ENCODE measurements at regions not wholly inside any gene's neighbourhood (a gene's known extent, or its start where the extent isn't known, plus 50 kb on each side); places are given as distances from the start of the nearest gene placed in this dataset.

DNA sequence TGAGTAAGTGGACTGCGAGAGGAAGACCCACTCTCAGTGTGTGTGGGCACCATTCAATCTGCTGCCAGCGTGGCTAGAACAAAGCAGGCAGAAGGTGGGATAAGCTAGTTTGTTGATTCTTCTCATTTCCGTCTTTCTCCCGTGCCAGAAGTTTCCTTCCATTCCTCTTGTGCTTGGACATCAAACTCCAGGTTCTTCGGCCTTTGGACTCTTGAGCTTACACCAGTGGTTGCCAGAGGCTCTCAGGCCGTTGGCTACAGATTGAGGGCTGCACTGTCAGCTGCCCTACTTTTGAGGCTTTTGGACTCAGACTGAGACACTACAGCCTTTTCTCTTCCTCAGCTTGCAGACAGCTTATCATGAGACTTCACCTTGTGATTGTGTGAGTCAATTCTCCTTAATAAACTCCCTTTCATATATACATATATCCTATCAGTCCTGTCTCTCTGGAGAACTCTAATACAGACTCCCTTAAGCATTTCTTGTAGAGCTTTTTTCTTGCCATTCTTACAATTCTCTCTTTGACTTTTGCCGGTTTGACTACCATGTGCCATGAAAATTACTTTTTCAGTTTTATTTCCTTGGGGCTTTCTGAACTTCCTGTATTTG, 494.9 kb downstream of the PRR16 start:
- Histone ChIP-seq H3K9ac (ENCODE audit: low read length) (no peak overlapping the region), H3K9me3 (ENCODE audit: control insufficient read depth, low read length) (no peaks in the 10 kb centered on the region), H3K4me1 (ENCODE audit: control insufficient read depth, insufficient read depth, low read length) (no peaks in the 10 kb centered on the region), H3K4me3 (ENCODE audit: low read length) (no peak overlapping the region), H3K27me3 (replicated peaks; ENCODE audit: control insufficient read depth, insufficient read depth, low read length) (no peaks in the 10 kb centered on the region), H3K36me3 (ENCODE audit: control insufficient read depth, insufficient read depth, low read length, severe bottlenecking) (no peaks in the 10 kb centered on the region)
- DNase-seq (ENCODE audit: low read depth), result no peak

DNA sequence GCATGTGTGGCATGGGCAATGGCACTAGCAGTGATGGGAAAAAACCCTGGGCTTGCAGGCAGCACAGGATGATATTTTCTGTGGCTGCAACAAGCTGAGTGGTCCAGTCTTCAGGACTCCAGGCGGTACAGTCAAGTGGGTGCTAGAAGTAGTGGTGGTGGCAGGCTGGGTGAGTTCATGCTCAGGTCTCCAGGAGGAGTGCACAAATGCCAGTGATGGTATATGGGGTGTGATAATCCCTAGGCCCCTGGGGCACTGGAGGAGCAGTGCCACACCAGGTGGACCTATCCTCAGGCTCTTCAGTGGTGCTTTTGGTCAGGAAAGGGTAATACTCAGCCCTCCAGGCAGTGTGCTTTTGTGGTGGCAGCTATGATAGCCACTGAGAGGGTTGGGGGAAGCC, 496.4 kb downstream of the PRR16 start:
- no peaks in the 10 kb centered on the region for H3K9me3 ChIP-seq (ENCODE audit: control insufficient read depth, low read length)
- no peak overlapping the region for H3K4me3 ChIP-seq (ENCODE audit: low read length)
- no peak for DNase-seq (ENCODE audit: low read depth)
- no peaks in the 10 kb centered on the region for H3K27me3 ChIP-seq (replicated peaks; ENCODE audit: control insufficient read depth, insufficient read depth, low read length)
- H3K36me3 ChIP-seq (ENCODE audit: control insufficient read depth, insufficient read depth, low read length, severe bottlenecking), result no peaks in the 10 kb centered on the region
- H3K4me1 ChIP-seq (ENCODE audit: control insufficient read depth, insufficient read depth, low read length), result no peaks in the 10 kb centered on the region
- no peak overlapping the region for H3K9ac ChIP-seq (ENCODE audit: low read length)

DNA sequence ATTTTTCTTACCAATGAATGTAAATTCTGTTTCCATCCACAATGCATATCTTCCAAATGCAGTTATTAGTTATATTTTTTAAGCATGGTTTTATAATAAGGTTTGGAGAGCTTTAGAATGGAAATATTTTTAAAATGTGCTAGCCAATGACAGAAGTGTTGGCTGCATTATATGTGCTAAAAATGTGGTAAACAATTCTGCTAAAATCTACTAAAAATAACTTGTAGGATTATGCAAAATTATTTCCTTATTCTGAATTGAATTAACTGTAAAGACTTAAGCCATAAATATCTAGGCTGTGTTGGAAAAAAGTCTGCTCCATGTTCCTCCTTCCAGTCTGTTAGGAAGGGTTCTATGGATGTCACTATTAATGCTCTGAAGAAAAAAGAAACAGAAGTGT, 503.3 kb downstream of the PRR16 start:
- no peak for DNase-seq (ENCODE audit: low read depth)
- Histone ChIP-seq H3K9ac (ENCODE audit: low read length) (no peak overlapping the region), H3K36me3 (ENCODE audit: control insufficient read depth, insufficient read depth, low read length, severe bottlenecking) (no peaks in the 10 kb centered on the region), H3K27me3 (replicated peaks; ENCODE audit: control insufficient read depth, insufficient read depth, low read length) (no peaks in the 10 kb centered on the region), H3K4me1 (ENCODE audit: control insufficient read depth, insufficient read depth, low read length) (no peaks in the 10 kb centered on the region), H3K4me3 (ENCODE audit: low read length) (no peak overlapping the region), H3K9me3 (ENCODE audit: control insufficient read depth, low read length) (no peaks in the 10 kb centered on the region)

DNA sequence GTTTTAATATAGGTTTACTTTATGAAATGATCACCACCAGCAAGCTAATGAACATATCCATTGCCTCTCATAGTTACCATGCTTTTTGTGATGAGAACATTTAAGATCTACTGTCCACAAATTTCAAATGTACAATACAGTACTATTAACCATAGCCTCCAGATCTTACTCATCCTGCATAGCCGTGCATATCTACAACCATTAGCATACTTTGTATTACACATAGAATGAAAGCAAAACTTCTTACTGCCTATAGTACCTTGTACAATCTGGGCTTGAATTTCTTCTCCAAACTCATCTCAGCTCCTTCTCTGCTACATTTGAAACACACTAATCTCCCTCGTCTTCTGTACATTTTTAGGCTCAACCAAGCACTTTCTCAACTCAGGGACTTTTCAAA, 510.6 kb downstream of the PRR16 start:
- no peaks in the 10 kb centered on the region for H3K36me3 ChIP-seq (ENCODE audit: control insufficient read depth, insufficient read depth, low read length, severe bottlenecking)
- no peaks in the 10 kb centered on the region for H3K27me3 ChIP-seq (replicated peaks; ENCODE audit: control insufficient read depth, insufficient read depth, low read length)
- no peak for DNase-seq (ENCODE audit: low read depth)
- no peaks in the 10 kb centered on the region for H3K9me3 ChIP-seq (ENCODE audit: control insufficient read depth, low read length)
- H3K4me3 ChIP-seq (ENCODE audit: low read length), result no peak overlapping the region
- H3K9ac ChIP-seq (ENCODE audit: low read length), result no peak overlapping the region
- no peaks in the 10 kb centered on the region for H3K4me1 ChIP-seq (ENCODE audit: control insufficient read depth, insufficient read depth, low read length)

DNA sequence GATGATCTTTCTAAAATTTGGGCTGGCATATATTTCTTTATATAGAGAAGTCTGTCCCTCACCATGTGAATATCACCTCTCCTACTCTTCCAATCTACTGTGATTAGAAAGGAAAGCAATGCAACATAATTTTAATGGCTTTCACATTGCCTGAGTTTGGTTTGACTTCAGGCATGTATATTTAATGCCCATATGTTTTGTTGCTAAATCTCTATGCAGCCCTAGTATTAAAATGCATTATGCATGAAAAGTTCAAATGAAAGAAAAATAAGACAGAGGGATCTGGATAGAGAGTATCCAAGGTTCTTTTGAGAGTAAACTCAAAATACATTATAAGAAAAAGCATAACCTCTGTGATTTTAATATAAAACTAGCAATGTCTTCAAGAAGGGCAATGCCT, 518.3 kb downstream of the PRR16 start:
- no peak for DNase-seq (ENCODE audit: low read depth)
- H3K4me1 ChIP-seq (ENCODE audit: control insufficient read depth, insufficient read depth, low read length), result no peaks in the 10 kb centered on the region
- no peaks in the 10 kb centered on the region for H3K9me3 ChIP-seq (ENCODE audit: control insufficient read depth, low read length)
- no peak overlapping the region for H3K9ac ChIP-seq (ENCODE audit: low read length)
- H3K36me3 ChIP-seq (ENCODE audit: control insufficient read depth, insufficient read depth, low read length, severe bottlenecking), result no peaks in the 10 kb centered on the region
- no peak overlapping the region for H3K4me3 ChIP-seq (ENCODE audit: low read length)
- no peaks in the 10 kb centered on the region for H3K27me3 ChIP-seq (replicated peaks; ENCODE audit: control insufficient read depth, insufficient read depth, low read length)

DNA sequence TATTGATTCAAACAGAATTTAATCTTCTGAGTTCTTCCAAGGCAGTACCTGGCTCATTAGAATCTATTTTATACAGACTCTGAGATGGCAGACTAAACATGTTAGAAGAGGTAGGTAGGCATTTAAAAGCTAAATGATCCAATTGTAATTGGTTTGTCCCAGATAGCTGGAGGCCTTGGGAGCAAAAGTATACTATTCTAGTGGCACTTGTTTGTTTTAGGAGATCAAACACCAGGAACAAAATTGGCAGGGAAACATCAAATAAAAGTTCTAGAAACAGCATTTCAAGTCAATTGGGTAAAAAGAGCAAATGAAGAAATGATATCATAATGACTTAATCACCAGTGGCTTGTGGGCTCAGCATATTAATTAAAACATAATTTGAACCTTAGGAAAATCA, 521.4 kb downstream of the PRR16 start:
- H3K9me3 ChIP-seq (ENCODE audit: control insufficient read depth, low read length), result no peaks in the 10 kb centered on the region
- no peaks in the 10 kb centered on the region for H3K36me3 ChIP-seq (ENCODE audit: control insufficient read depth, insufficient read depth, low read length, severe bottlenecking)
- no peak overlapping the region for H3K4me3 ChIP-seq (ENCODE audit: low read length)
- DNase-seq (ENCODE audit: low read depth), result no peak
- H3K9ac ChIP-seq (ENCODE audit: low read length), result no peak overlapping the region
- H3K4me1 ChIP-seq (ENCODE audit: control insufficient read depth, insufficient read depth, low read length), result no peaks in the 10 kb centered on the region
- H3K27me3 ChIP-seq (replicated peaks; ENCODE audit: control insufficient read depth, insufficient read depth, low read length), result no peaks in the 10 kb centered on the region

DNA sequence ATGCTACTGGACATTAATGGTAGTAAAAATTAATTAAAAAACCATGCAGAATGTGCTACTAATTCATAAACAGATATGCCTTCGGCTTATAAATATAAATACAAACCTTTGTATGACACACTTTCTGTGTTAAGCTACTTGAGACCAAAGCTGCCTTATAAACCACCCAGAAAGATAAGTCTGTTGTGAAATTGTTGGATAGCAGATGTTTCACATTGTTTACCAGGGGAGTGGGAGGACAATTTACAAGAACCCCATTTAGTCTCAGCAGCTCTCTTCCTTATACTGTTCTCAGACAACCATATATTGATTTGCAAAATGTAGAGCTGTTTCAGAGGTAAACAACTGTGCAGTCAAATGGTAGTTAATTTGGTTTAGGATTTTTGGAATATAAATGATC, 524.4 kb downstream of the PRR16 start:
- Histone ChIP-seq H3K9ac (ENCODE audit: low read length) (no peak overlapping the region), H3K27me3 (replicated peaks; ENCODE audit: control insufficient read depth, insufficient read depth, low read length) (no peaks in the 10 kb centered on the region), H3K36me3 (ENCODE audit: control insufficient read depth, insufficient read depth, low read length, severe bottlenecking) (no peaks in the 10 kb centered on the region), H3K9me3 (ENCODE audit: control insufficient read depth, low read length) (no peaks in the 10 kb centered on the region), H3K4me1 (ENCODE audit: control insufficient read depth, insufficient read depth, low read length) (no peaks in the 10 kb centered on the region), H3K4me3 (ENCODE audit: low read length) (no peak overlapping the region)
- DNase-seq (ENCODE audit: low read depth), result peak; percentile 18

DNA sequence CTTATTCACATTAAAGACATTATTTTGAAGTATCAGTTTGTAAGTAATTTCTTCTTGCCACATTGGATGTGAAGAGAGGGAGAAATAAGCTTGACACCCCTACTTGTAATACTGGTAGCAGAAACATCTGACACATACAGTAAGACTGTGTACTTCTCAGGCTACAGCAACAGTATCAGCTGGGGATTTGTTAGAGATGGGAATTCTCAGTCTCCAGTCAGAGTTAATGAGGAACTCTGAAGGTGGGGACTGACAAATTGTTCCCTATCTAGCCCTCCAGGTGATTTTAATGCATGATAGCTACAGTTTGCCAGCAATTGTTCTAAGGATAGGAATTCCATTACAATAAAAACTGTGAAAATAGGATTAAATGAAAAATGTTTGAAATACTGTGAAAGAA, 524.8 kb downstream of the PRR16 start:
- DNase-seq (ENCODE audit: low read depth), result no peak
- H3K27me3 ChIP-seq (replicated peaks; ENCODE audit: control insufficient read depth, insufficient read depth, low read length), result no peaks in the 10 kb centered on the region
- H3K36me3 ChIP-seq (ENCODE audit: control insufficient read depth, insufficient read depth, low read length, severe bottlenecking), result no peaks in the 10 kb centered on the region

DNA sequence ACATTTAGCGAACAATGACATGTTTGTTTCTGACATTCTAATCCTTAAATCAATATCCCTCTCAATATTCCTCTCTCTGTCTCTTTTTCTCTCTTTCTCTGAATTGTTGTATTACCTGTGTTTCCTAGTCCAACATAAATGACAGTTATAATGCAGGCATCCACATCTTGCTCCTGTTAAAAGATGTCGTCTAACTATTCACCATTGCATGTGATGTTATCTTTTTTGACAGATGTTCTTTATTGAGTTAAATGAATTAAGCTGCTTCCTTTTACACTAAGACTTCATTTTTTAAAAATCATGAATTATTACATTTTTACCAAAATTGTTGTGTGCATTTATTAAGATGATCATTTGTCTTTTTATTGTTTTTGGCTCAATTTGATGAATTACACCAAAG, 527.5 kb downstream of the PRR16 start:
- Histone ChIP-seq H3K9ac (ENCODE audit: low read length) (no peak overlapping the region), H3K27me3 (replicated peaks; ENCODE audit: control insufficient read depth, insufficient read depth, low read length) (no peaks in the 10 kb centered on the region), H3K4me1 (ENCODE audit: control insufficient read depth, insufficient read depth, low read length) (no peaks in the 10 kb centered on the region), H3K4me3 (ENCODE audit: low read length) (no peak overlapping the region), H3K9me3 (ENCODE audit: control insufficient read depth, low read length) (no peaks in the 10 kb centered on the region), H3K36me3 (ENCODE audit: control insufficient read depth, insufficient read depth, low read length, severe bottlenecking) (no peaks in the 10 kb centered on the region)
- no peak for DNase-seq (ENCODE audit: low read depth)

More for the DNA sequence above, 524.8 kb downstream of the PRR16 start:
- no peaks in the 10 kb centered on the region for H3K9me3 ChIP-seq (ENCODE audit: control insufficient read depth, low read length)
- H3K9ac ChIP-seq (ENCODE audit: low read length), result no peak overlapping the region
- no peak overlapping the region for H3K4me3 ChIP-seq (ENCODE audit: low read length)
- no peaks in the 10 kb centered on the region for H3K4me1 ChIP-seq (ENCODE audit: control insufficient read depth, insufficient read depth, low read length)

DNA sequence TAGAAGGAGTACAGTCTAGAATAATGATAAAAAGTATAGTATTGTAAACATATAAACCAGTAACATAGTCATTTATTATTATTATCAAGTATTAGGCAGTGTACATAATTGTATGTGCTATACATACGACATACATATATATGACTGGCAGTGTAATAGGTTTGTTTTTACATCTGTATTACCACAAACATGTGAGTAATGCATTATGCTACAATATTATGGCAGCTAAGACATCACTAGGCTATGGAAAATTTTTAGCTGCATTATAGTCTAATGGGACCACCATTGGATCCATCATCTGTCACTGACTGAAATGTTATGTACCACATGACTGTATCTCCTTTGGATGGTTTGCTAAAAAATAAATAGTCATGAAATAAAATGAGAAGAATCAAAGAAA, 530.0 kb downstream of the PRR16 start:
- no peaks in the 10 kb centered on the region for H3K27me3 ChIP-seq (replicated peaks; ENCODE audit: control insufficient read depth, insufficient read depth, low read length)
- H3K9me3 ChIP-seq (ENCODE audit: control insufficient read depth, low read length), result no peaks in the 10 kb centered on the region
- no peak overlapping the region for H3K9ac ChIP-seq (ENCODE audit: low read length)
- no peak for DNase-seq (ENCODE audit: low read depth)
- no peaks in the 10 kb centered on the region for H3K4me1 ChIP-seq (ENCODE audit: control insufficient read depth, insufficient read depth, low read length)
- H3K36me3 ChIP-seq (ENCODE audit: control insufficient read depth, insufficient read depth, low read length, severe bottlenecking), result no peaks in the 10 kb centered on the region
- H3K4me3 ChIP-seq (ENCODE audit: low read length), result no peak overlapping the region

DNA sequence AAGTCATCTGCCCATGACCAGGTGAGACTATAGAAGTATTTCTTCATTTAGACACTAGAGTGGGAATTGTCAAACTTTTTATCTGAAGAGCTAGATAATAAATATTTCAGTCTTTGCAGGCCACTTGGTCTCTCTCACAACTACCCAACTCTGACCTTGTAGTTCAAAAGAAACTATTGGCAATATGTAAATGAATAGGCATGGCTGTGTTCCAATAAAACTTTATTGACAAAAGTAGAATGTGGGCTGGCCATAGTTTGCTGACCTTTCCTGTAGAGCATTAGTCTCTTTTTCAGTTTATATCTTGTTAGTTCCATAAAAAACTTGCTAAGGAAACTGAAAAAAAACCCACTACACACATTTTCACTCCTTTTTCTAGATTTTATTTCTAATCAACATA, 535.5 kb downstream of the PRR16 start:
- Histone ChIP-seq H3K36me3 (ENCODE audit: control insufficient read depth, insufficient read depth, low read length, severe bottlenecking) (no peaks in the 10 kb centered on the region), H3K9me3 (ENCODE audit: control insufficient read depth, low read length) (no peaks in the 10 kb centered on the region), H3K4me3 (ENCODE audit: low read length) (no peak overlapping the region), H3K4me1 (ENCODE audit: control insufficient read depth, insufficient read depth, low read length) (no peaks in the 10 kb centered on the region), H3K27me3 (replicated peaks; ENCODE audit: control insufficient read depth, insufficient read depth, low read length) (no peaks in the 10 kb centered on the region), H3K9ac (ENCODE audit: low read length) (no peak overlapping the region)
- no peak for DNase-seq (ENCODE audit: low read depth)

DNA sequence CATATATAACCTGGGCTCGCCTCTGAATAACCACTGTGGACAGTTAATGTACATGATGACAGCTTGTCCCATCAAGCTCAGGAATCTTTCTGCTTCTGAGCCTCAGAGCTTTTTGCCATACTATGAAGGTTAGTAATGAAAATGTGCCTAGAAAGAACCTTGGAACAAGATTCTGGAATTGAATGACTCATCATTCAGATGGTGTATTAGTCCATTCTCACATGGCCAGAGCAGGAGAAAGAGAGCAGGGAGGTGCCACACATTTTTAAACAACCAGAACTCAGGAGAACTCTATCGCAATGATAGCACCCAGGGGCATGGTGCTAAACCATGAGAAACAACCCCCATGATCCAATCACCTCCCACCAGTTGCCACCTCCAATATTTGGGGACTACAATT, 542.1 kb downstream of the PRR16 start:
- H3K9me3 ChIP-seq (ENCODE audit: control insufficient read depth, low read length), result no peaks in the 10 kb centered on the region
- H3K27me3 ChIP-seq (replicated peaks; ENCODE audit: control insufficient read depth, insufficient read depth, low read length), result no peaks in the 10 kb centered on the region
- H3K4me1 ChIP-seq (ENCODE audit: control insufficient read depth, insufficient read depth, low read length), result no peaks in the 10 kb centered on the region
- H3K4me3 ChIP-seq (ENCODE audit: low read length), result no peak overlapping the region
- DNase-seq (ENCODE audit: low read depth), result no peak
- H3K9ac ChIP-seq (ENCODE audit: low read length), result no peak overlapping the region
- H3K36me3 ChIP-seq (ENCODE audit: control insufficient read depth, insufficient read depth, low read length, severe bottlenecking), result no peaks in the 10 kb centered on the region
